Uterus (tissue), 3 donors: ENCODE measurements at regions not wholly inside any gene's neighbourhood (a gene's known extent, or its start where the extent isn't known, plus 50 kb on each side); places are given as distances from the start of the nearest gene placed in this dataset.

ENCODE experiments used
- DNase-seq, 2 donors: peaks; one replicate each; pipeline ENCODE4 v3.0.0-alpha.2; 2019 to 2020
- H3K27ac ChIP-seq, 2 donors: fragments of 200-600 bp; sonication (generic); 1 replicate in 1 of 2; 2 replicates in 1 of 2; pipeline ENCODE4 v1.5.1; 2016 to 2018
- H3K27me3 ChIP-seq, 2 donors: fragments of 200-600 bp; sonication (generic); one replicate each; pipeline ENCODE4 v1.5.1; 2018 to 2019; ENCODE audit warnings: control low read depth in 1 of 2
- H3K36me3 ChIP-seq, 2 donors: fragments of 200-600 bp; sonication (generic); one replicate each; pipeline ENCODE4 v1.5.1; 2019; ENCODE audit warnings: control low read depth in 1 of 2
- H3K4me1 ChIP-seq, 2 donors: fragments of 200-600 bp; sonication (generic); one replicate each; pipeline ENCODE4 v1.5.1; 2018 to 2019; ENCODE audit warnings: control low read depth in 1 of 2
- H3K4me3 ChIP-seq, 2 donors: fragments of 200-600 bp; sonication (generic); 1 replicate in 1 of 2; 2 replicates in 1 of 2; pipeline ENCODE4 v1.5.1; 2018 to 2019; ENCODE audit warnings: mild to moderate bottlenecking in 1 of 2
- H3K9me3 ChIP-seq, 2 donors: fragments of 200-600 bp; sonication (generic); one replicate each; pipeline ENCODE4 v1.5.1; 2019; ENCODE audit warnings: control low read depth in 1 of 2
- POLR2A ChIP-seq, 2 donors: fragments of 450-650 bp; IDR thresholded peaks; one replicate each; pipeline ENCODE4 v1.6.1; 2016; ENCODE audit warnings: antibody characterized with exemption in 2 of 2, mild to moderate bottlenecking in 1 of 2, moderate library complexity in 1 of 2
- intact Hi-C: fragments of 100-400 bp; cut with DNase I; formaldehyde crosslinking; loops from one replicate; pipeline ENCODE4 v1.15.1; 2023; ENCODE audit warnings: low total_unique reads
- TF ChIP-seq, protein P1 (sequence below), 4 experiments: fragments of 200-600 bp in 2 of 4; fragments of 450-650 bp in 2 of 4; sonication (generic) in 2 of 4; IDR thresholded peaks; one replicate each; pipeline ENCODE4 v1.5.1; 2016 to 2019; ENCODE audit warnings: antibody characterized with exemption in 4 of 4, mild to moderate bottlenecking in 2 of 4, moderate library complexity in 1 of 4
- donor health status: DM: yes; HTN: yes; CAD: no.

DNA sequence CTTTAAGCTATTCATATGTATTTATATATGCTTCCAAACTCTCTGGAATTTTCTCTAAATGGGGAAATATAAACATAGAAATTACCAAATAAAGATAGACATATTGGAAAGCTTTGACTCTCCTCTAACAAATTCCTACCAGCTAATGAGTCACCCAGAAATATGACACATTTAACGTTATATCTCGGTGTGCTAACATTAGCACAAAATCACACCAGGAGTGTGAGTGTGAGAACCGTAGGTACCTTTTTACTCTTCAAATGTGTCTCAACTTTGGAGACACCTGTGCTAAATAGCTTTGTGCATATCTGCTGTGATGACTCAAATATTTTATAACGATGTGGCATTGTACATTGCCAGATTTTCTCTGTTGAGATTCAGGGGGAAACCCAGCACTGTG, 714.4 kb downstream of the METTL15 start:
- Histone ChIP-seq H3K9me3 (no peaks in the 10 kb centered on the region), H3K27ac (no peak overlapping the region), H3K27me3 (no peaks in the 10 kb centered on the region), H3K36me3 (no peaks in the 10 kb centered on the region), H3K4me3 (no peak overlapping the region), H3K4me1 (no peaks in the 10 kb centered on the region)
- intact Hi-C loops: no loop called here
- TF ChIP-seq, protein P1, sequence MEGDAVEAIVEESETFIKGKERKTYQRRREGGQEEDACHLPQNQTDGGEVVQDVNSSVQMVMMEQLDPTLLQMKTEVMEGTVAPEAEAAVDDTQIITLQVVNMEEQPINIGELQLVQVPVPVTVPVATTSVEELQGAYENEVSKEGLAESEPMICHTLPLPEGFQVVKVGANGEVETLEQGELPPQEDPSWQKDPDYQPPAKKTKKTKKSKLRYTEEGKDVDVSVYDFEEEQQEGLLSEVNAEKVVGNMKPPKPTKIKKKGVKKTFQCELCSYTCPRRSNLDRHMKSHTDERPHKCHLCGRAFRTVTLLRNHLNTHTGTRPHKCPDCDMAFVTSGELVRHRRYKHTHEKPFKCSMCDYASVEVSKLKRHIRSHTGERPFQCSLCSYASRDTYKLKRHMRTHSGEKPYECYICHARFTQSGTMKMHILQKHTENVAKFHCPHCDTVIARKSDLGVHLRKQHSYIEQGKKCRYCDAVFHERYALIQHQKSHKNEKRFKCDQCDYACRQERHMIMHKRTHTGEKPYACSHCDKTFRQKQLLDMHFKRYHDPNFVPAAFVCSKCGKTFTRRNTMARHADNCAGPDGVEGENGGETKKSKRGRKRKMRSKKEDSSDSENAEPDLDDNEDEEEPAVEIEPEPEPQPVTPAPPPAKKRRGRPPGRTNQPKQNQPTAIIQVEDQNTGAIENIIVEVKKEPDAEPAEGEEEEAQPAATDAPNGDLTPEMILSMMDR (IDR thresholded peaks at IDR 0.05): no peak
- TF ChIP-seq POLR2A (IDR thresholded peaks at IDR 0.05): no peak
- DNase-seq: no peak

DNA sequence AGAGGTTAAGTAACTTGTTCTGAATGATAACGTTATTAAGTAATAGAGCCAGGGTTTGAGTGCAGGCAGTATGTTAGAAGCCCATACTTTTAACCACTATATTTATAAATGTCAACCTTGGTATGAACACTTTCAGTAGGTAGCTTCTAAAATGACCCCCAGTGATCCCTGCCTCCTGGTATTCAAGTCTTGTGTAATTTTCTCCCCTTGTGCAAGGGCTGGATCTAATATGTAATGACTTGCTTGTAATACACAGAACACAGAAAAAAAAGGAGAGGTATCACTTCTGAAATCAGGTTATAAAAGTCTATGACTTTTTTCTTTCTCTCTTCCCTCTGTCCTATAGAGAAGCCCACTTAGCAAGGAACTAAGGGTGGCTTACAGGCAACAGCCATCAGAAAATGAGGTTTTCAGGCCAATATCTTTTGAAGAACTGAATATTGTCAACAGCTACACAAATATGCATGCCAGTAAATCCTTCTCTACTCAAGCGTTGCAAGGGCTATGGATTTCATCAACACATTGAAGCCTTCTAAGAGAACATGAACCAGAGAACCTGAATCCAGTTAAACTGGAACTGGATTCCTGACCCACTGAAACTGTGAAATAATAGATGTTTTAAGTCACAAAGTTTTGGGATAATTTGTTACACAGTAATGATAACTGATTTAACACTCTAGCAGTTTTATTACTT, 712.3 kb downstream of the METTL15 start:
- TF ChIP-seq POLR2A (IDR thresholded peaks at IDR 0.05): no peak
- TF ChIP-seq, protein P1 (IDR thresholded peaks at IDR 0.05): no peak
- no peak overlapping the region for H3K27ac ChIP-seq

DNA sequence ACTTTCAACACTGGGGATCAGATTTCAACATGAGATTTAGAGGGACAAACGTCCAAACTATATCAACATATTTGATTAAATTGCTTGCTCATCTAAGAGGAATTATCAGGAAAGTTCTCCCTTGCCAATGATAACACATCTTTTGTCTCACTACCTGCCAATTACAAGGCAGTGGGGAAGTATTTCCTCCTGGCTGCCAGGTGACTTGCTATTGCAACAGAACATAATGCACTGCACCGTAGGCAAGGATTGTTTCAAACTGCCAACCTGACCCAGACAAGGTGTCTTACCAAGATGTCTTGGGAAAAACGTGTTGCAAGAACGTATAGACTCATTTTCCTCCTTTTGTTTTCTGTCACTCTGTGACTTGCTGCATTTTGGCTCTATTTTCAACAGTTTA, 711.6 kb downstream of the METTL15 start:
- Histone ChIP-seq H3K9me3 (no peaks in the 10 kb centered on the region), H3K36me3 (no peaks in the 10 kb centered on the region)
- intact Hi-C loops: no loop called here

More for the DNA sequence above, 712.3 kb downstream of the METTL15 start:
- no peaks in the 10 kb centered on the region for H3K9me3 ChIP-seq
- H3K4me3 ChIP-seq: no peak overlapping the region
- H3K4me1 ChIP-seq: no peaks in the 10 kb centered on the region
- H3K27me3 ChIP-seq: no peaks in the 10 kb centered on the region
- no peaks in the 10 kb centered on the region for H3K36me3 ChIP-seq
- DNase-seq: no peak
- intact Hi-C loops: no loop called here

DNA sequence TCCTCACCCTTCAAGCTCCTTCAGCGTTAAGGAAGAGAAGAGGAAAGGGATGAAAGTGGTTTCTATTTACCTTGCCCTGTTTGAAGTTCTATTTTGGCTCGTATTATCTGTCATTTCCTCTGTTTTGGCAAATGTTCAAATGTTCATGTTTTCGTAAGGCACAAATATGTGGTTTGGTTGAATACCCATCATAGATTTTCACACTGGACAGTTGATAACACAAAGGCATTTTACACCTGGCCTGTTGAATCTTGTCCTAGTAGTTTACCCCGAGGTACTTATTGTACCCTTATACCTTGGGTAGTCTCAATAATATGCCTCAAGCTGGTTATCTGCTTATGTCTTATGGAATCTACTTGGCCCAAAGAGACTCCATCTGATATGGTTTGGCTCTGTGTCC, 706.9 kb downstream of the METTL15 start:
- Histone ChIP-seq H3K4me3 (no peak overlapping the region), H3K36me3 (no peaks in the 10 kb centered on the region), H3K9me3 (no peaks in the 10 kb centered on the region), H3K27me3 (no peaks in the 10 kb centered on the region), H3K4me1 (no peaks in the 10 kb centered on the region), H3K27ac (no peak overlapping the region)
- no peak for DNase-seq
- no peak for TF ChIP-seq POLR2A (IDR thresholded peaks at IDR 0.05)
- TF ChIP-seq, protein P1 (IDR thresholded peaks at IDR 0.05): no peak
- intact Hi-C loops: no loop called here

More for the DNA sequence above, 711.6 kb downstream of the METTL15 start:
- no peaks in the 10 kb centered on the region for H3K27me3 ChIP-seq
- no peaks in the 10 kb centered on the region for H3K4me1 ChIP-seq
- H3K27ac ChIP-seq: no peak overlapping the region
- no peak for DNase-seq
- H3K4me3 ChIP-seq: no peak overlapping the region
- TF ChIP-seq, protein P1 (IDR thresholded peaks at IDR 0.05): no peak
- TF ChIP-seq POLR2A (IDR thresholded peaks at IDR 0.05): no peak

DNA sequence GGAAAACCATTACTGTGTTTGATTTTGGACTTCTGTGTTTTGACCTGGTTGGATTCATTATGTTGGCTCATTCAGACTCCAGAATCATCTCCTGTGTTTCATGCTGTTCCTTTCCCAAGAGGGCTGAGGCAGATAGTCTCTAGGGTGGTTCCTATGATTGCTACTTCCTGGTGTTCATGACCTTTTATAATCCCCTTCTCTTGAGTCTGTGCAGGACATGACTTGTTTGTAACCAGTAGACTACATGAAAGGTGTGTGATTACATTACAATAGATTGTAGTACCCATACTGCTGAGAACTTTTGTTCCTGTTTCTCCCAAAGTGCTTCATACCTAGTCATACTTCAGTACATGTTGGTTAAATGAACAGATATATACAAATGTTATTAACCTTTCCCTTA, 700.6 kb downstream of the METTL15 start:
- no peak overlapping the region for H3K4me3 ChIP-seq
- intact Hi-C loops: no loop called here
- H3K4me1 ChIP-seq: no peaks in the 10 kb centered on the region
- TF ChIP-seq, protein P1 (IDR thresholded peaks at IDR 0.05): no peak
- no peak for TF ChIP-seq POLR2A (IDR thresholded peaks at IDR 0.05)
- DNase-seq: no peak
- no peak overlapping the region for H3K27ac ChIP-seq
- H3K27me3 ChIP-seq: no peaks in the 10 kb centered on the region
- no peaks in the 10 kb centered on the region for H3K9me3 ChIP-seq
- H3K36me3 ChIP-seq: no peaks in the 10 kb centered on the region
